Prostate gland (tissue), 2 donors: ENCODE measurements at regions not wholly inside any gene's neighbourhood (a gene's known extent, or its start where the extent isn't known, plus 50 kb on each side); places are given as distances from the start of the nearest gene placed in this dataset.
"Not testable (repeated sequence)": the region's sequence is repeated elsewhere in the genome, so short reads cannot be mapped to it uniquely, and the experiment has no call there.

Source experiments
- DNase-seq: peaks from one replicate; pipeline ENCODE4 v3.0.0-alpha.2; 2019; ENCODE audit warnings: low spot score
- H3K27ac ChIP-seq, 2 donors: fragments of 200-600 bp; sonication (generic); 2 replicates each; pipeline ENCODE4 v1.5.1; 2017 to 2019
- H3K27me3 ChIP-seq: fragments of 200-600 bp; sonication (generic); replicated peaks from 2 replicates; pipeline ENCODE4 v1.5.1; 2019; ENCODE audit not compliant: insufficient read depth
- H3K36me3 ChIP-seq, 2 donors: fragments of 200-600 bp; sonication (generic); 1 replicate in 1 of 2; 2 replicates in 1 of 2; pipeline versions ENCODE4 v1.5.1 to v1.8.1; 2017 to 2019
- H3K4me1 ChIP-seq: fragments of 200-600 bp; sonication (generic); replicated peaks from 2 replicates; pipeline ENCODE4 v1.5.1; 2019
- H3K4me3 ChIP-seq, 2 donors: fragments of 200-600 bp; sonication (generic); 2 replicates each; pipeline ENCODE4 v1.5.1; 2017 to 2019
- H3K9me3 ChIP-seq: fragments of 200-600 bp; sonication (generic); 2 replicates; pipeline ENCODE4 v1.5.1; 2017
- CTCF ChIP-seq, 4 experiments: fragments of 200-600 bp in 2 of 4; fragments of 450-650 bp in 2 of 4; sonication (generic) in 2 of 4; IDR thresholded peaks; 1 replicate in 3 of 4; 2 replicates in 1 of 4; pipeline ENCODE4 v1.5.1; 2016 to 2019; ENCODE audit warnings: antibody characterized with exemption in 4 of 4, mild to moderate bottlenecking in 2 of 4, moderate library complexity in 2 of 4
- POLR2A ChIP-seq: fragments of 450-650 bp; IDR thresholded peaks from one replicate; pipeline ENCODE4 v1.6.1; 2016; ENCODE audit warnings: antibody characterized with exemption, mild to moderate bottlenecking
- POLR2AphosphoS5 ChIP-seq: sonication (generic); formaldehyde crosslinking; IDR thresholded peaks from one replicate; pipeline ENCODE4 v1.6.1; 2017; ENCODE audit warnings: antibody characterized with exemption
- WGBS: methylation state at CpG from one replicate; pipeline ENCODE4 v1.1.5; 2018; 5-methylcytosine and 5-hydroxymethylcytosine counted together
- intact Hi-C: fragments of 100-400 bp; cut with DNase I; formaldehyde crosslinking; loops from one replicate; pipeline ENCODE4 v1.14.2; 2022

DNA sequence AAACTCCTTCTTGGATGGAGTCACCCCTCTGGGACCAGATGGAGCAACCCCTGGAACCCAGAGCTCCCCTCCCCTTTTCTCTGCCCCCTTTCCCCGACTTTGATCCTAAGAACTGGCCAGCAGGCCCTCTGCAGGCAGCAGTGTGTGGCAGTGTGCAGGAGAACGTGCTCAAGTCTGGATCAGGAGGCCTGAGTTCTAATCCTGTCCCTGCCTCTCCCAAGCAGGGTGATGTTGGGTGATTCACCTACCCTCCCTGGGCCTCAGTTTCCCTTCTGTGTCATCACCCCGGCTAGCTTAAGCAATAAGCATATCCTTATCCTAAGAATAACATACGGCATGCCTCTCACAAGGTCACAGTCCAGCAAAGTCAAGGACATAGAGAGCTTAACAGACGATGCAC is 67.6 kb downstream of the C9orf50 start:
- intact Hi-C loops, result no loop called here
- Histone ChIP-seq H3K9me3 (no peaks in the 10 kb centered on the region), H3K27me3 (no peaks in the 10 kb centered on the region), H3K4me1 (no peaks in the 10 kb centered on the region), H3K27ac (no peak overlapping the region), H3K4me3 (no peak overlapping the region), H3K36me3 (no peaks in the 10 kb centered on the region)
- no peak for TF ChIP-seq CTCF (IDR thresholded peaks at IDR 0.05)
- TF ChIP-seq POLR2A, result no peak
- 78% methylated on average over 5 of the region's 5 CpGs for WGBS
- no peak for DNase-seq

- H3K27me3 ChIP-seq, result no peaks in the 10 kb centered on the region
- no peak overlapping the region for H3K4me3 ChIP-seq
- 82% methylated on average over 6 of the region's 6 CpGs for WGBS
- intact Hi-C loops, result no loop called here
- no peak for DNase-seq
- no peaks in the 10 kb centered on the region for H3K4me1 ChIP-seq
- no peaks in the 10 kb centered on the region for H3K9me3 ChIP-seq
- no peak overlapping the region for H3K27ac ChIP-seq
- TF ChIP-seq POLR2AphosphoS5 (no peak), POLR2A (no peak), CTCF (IDR thresholded peaks at IDR 0.05) (no peak)
- no peaks in the 10 kb centered on the region for H3K36me3 ChIP-seq
Observed at GRCh38 chr9:129552064-129552463, 68.8 kb downstream of the C9orf50 start.

DNA sequence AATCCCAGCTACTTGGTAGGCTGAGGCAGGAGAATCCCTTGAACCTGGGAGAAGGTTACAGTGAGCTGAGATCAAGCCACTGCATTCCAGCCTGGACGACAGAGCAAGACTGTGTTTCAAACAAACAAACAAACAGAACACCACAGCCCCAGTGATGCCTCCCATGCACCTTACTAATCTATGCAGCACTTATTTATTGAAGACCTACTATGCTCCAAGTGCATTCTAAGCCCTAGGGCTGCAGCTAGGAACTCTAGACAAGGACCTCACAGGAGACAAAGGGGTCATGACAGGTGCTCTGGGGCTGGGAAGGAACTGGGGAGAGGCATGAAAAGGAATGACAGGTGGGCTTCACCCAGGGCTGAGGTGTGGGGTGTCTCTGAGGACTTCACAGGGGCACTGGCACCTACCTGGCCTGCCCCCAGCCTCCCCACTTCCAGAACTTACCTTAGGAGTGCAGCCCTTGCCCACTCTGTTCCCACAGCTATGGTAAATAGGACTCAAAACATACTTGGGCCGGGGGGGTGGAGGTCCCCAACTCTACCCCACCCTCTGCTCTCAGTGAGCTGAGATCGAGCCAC is 69.4 kb downstream of the C9orf50 start:
- no peak overlapping the region for H3K27ac ChIP-seq
- DNase-seq, result no peak
- no peaks in the 10 kb centered on the region for H3K36me3 ChIP-seq
- TF ChIP-seq POLR2A (no peak), POLR2AphosphoS5 (no peak), CTCF (IDR thresholded peaks at IDR 0.05) (no peak)
- H3K4me3 ChIP-seq, result no peak overlapping the region
- intact Hi-C loops, result no loop called here
- H3K27me3 ChIP-seq, result no peaks in the 10 kb centered on the region
- 85% methylated on average over 3 of the region's 3 CpGs for WGBS
- no peaks in the 10 kb centered on the region for H3K9me3 ChIP-seq
- H3K4me1 ChIP-seq, result no peaks in the 10 kb centered on the region

GRCh38 chr9:129550977-129551376 is 69.9 kb downstream of the C9orf50 start:
- 80% methylated on average over 11 of the region's 11 CpGs for WGBS
- H3K4me1 ChIP-seq, H3K36me3 ChIP-seq, H3K4me3 ChIP-seq, DNase-seq, H3K27me3 ChIP-seq, H3K27ac ChIP-seq, intact Hi-C loops, H3K9me3 ChIP-seq: not testable (repeated sequence)

GRCh38 chr9:129550199-129550839 is 70.6 kb downstream of the C9orf50 start:
- DNase-seq, result peak; percentile 78
- TF ChIP-seq POLR2A, result peak; percentile 13
- no peak for TF ChIP-seq CTCF (IDR thresholded peaks at IDR 0.05)
- TF ChIP-seq POLR2AphosphoS5, result no peak
- intact Hi-C loops, result no loop called here
- Histone ChIP-seq H3K9me3 (no peaks in the 10 kb centered on the region), H3K27me3 (no peaks in the 10 kb centered on the region), H3K4me3 (peak overlapping the region; percentile 21 to 47), H3K36me3 (no peaks in the 10 kb centered on the region), H3K27ac (peak overlapping the region; percentile 67 to 78), H3K4me1 (no peaks in the 10 kb centered on the region)
- 3% methylated on average over 37 of the region's 51 CpGs for WGBS
